ENCODE measurements at regions not wholly inside any gene's neighbourhood (a gene's known extent, or its start where the extent isn't known, plus 50 kb on each side); places are given as distances from the start of the nearest gene placed in this dataset.

- no peak for DNase-seq (ENCODE audit: low spot score)
These were observed 625.4 kb downstream of the NTRK3 start for GRCh38 chr15:87631093-87631492.

- no peak for DNase-seq (ENCODE audit: low spot score)
These were observed 628.2 kb downstream of the NTRK3 start for GRCh38 chr15:87628311-87628710.

- DNase-seq (ENCODE audit: low spot score), result no peak
These were observed 629.7 kb downstream of the NTRK3 start for GRCh38 chr15:87626860-87627259.

GRCh38 chr15:87623832-87624231, 632.7 kb downstream of the NTRK3 start:
- no peak for DNase-seq (ENCODE audit: low spot score)

- DNase-seq (ENCODE audit: low spot score), result no peak
These were observed 636.1 kb downstream of the NTRK3 start for GRCh38 chr15:87620393-87620792.

DNA sequence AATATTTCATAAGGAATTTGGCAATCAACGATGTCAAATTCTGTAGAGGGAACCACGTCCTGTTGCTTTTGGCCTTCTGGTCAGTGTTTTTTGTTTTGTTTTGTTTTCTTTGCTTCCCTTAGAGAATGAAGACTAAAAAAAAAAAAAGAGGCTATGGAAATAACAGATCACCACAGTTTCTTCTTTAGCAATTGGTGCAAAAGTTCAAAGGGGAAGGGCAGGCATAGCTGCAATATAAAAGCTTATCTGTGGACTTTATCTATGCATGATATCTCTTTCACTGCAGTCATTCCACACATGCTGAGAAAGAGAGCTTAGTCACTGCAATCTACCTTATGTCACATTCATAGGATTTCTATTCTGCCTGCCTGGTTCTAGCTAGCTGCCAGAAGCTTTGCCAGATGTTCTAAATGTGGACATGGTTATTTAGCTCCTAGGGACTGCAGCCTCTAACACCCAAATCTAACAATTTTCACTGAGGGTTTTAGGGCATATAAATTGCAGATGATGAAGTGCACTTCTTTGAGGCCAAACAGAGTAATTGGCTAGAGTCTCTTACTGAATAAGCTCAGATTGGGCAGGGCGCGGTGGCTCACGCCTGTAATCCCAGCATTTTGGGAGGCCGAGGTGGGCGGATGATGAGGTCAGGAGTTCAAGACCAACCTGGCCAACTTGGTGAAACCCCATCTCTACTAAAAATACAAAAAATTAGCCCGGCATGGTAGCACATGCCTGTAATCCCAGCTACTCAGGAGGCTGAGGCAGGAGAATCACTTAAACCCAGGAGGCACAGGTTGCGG, 637.2 kb downstream of the NTRK3 start:
- peak; percentile 6 for DNase-seq (ENCODE audit: low spot score)

GRCh38 chr15:87618203-87618725, 638.3 kb downstream of the NTRK3 start:
- no peak for DNase-seq (ENCODE audit: low spot score)

DNA sequence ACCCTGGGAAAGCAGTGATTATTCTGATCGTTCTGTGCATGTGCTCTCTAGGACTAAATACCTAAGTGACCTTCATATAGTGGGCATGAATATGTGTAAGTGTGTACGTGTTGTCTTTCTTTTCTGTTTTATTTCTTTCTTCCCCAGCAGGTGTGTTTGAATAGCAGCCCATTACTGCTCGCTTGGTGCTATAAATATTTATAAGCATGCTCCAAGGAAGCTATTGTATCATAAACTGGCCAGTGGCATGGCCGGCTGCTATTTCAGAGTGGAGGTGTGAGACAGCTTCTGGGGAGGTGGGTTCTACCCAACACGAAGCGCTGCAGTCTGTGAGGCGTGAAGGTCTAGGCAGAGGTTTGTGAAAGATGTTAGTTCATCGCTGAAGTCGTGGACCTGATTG, 641.8 kb downstream of the NTRK3 start:
- DNase-seq (ENCODE audit: low spot score), result no peak

- DNase-seq (ENCODE audit: low spot score), result no peak
These were observed 646.2 kb downstream of the NTRK3 start for GRCh38 chr15:87610366-87610765.

GRCh38 chr15:87609894-87610293, 646.6 kb downstream of the NTRK3 start:
- no peak for DNase-seq (ENCODE audit: low spot score)

- DNase-seq (ENCODE audit: low spot score), result no peak
These were observed 647.1 kb downstream of the NTRK3 start for GRCh38 chr15:87609474-87609873.

GRCh38 chr15:87608238-87609028, 648.1 kb downstream of the NTRK3 start:
- DNase-seq (ENCODE audit: low spot score), result no peak

DNA sequence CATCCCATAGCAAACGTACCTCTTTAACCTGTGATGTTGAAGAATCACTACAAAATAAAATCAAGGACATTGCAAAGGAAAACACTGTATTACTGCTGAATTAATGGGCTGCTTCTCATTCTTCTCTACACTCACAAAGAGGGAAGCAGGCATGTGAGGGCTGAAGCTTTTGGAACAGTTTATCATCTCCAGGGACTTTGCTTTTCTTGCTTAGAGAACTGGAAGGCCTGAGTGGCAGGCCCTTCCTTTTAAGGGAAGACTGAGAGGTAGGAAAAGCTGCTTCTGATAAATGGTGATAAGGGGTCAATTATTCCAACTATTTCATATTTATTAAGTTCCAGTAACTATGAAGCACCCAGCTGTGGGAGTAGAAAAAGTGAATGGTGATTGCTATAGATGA, 649.6 kb downstream of the NTRK3 start:
- DNase-seq (ENCODE audit: low spot score), result no peak

DNA sequence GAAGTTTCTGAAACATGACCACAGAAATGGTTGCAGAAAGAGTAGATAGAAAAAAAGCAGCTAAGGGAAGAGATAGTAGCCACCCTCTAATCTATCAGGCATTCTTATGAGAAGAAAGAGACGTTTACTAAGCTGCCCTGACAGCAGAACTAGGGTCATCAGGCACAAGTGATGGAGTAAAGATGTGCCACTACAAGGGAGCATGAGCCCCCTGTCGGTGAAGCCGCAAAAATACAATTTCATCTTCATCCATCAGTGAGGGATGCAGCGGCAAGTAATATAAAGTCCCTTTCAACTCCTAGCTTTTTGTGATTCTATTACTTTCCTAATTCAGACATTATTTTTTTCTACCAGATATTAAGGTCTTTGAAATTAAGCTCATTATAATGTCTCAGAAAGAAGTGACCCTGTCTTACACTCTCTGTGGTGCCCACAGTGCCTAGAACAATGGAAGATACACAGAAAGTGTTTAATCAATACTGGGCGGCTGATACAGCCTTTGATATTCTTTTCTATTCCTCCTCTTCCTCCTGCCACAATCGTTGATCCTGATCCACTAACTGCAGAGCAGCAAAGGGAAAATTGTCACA, 651.6 kb downstream of the NTRK3 start:
- no peak for DNase-seq (ENCODE audit: low spot score)

DNA sequence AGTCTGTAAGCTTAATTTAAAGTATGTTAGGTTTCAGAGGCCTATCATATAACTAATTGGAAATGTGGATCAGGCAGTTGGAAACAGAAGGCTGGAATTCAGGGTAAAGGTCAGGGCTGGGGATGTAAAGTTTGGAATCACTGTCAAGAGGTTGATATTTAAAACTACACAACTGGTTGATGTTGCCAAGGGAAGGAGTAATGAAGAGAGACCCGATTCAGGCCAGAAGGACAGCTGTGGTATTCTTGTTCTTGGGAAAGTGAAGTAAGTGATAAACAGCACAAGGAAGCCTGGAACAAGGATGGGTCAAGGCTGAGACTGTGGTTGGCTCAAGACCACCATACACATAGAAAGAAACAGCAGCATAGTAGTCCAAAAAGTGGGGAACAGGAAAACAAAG, 654.2 kb downstream of the NTRK3 start:
- DNase-seq (ENCODE audit: low spot score), result no peak

GRCh38 chr15:87599616-87600015, 656.9 kb downstream of the NTRK3 start:
- DNase-seq (ENCODE audit: low spot score), result no peak

DNA sequence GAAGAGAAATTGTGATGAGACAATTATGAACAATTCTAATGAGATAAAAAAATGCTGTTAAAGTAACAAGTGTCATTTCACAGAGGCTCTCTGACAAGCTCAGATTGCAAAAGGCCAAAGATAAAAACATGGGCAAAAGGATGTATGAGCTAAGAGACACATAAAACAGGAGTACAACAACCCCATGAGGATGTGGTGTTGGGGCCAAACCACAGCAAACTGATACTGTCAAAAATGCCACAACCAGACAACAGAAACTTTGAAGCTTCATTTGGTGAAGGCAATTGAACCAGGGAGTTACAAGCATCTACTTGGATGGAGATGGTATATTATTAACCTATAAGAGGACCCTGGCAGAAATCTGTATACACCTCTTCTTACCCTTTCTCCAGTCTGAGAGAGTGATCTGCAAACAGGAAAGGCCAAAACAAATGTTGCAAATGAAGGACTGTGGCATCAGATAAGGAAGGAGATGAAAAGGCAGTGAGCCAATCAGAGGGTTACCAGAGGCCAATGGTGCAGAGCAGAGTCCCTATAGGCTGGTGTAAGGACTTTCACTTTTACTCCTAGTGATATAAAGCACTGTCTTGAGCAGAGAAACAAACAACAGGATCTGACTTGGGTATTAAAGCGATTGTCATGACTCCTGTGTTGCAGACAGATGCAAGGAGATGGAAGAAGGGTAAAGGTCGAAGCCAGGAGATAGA, 659.0 kb downstream of the NTRK3 start:
- no peak for DNase-seq (ENCODE audit: low spot score)

DNA sequence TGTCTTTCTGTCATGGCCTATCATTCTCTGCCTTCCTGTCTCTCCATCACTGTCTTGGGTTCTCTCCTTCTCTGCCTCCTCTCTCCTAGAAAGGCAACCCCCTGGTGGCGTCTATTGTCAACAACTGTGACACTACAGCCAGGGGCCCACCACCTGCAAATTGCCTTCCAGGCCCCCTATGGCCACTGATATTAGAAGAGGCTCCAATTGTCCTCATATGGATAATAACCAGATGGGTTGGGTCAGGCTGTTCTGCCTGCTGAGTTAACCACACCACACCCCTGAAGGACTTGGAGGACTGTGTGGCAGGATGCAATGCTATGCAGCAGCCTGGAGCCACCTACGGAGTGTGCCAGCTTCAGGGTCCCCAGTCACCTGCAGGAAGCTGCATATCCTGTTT, 665.0 kb downstream of the NTRK3 start:
- no peak for DNase-seq (ENCODE audit: low spot score)

- DNase-seq (ENCODE audit: low spot score), result no peak
These were observed 665.5 kb downstream of the NTRK3 start for GRCh38 chr15:87591042-87591441.

DNA sequence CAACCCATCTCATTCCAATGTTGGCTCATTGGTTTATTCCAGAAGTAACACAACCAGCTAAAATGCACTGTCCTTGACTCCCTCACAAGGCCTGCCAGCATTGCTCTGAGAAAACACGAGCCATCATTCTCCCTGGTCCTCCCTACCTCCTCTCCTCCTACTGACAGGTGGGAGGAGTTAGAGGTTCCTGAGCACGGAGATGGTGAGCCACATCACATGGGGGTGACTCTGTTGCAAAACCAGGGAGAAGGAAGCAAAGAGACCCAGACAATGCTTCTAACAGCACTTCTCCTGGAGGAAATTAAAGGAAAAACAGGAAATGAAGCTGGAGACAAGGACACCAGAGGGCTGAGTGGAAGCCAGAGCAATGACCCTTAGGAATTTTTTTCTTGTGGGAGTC, 667.4 kb downstream of the NTRK3 start:
- no peak for DNase-seq (ENCODE audit: low spot score)

- DNase-seq (ENCODE audit: low spot score), result no peak
These were observed 674.4 kb downstream of the NTRK3 start for GRCh38 chr15:87582169-87582568.

GRCh38 chr15:87579537-87579936, 677.0 kb downstream of the NTRK3 start:
- DNase-seq (ENCODE audit: low spot score), result no peak

Data from LoVo (cell line).